ENCODE measurements at regions not wholly inside any gene's neighbourhood (a gene's known extent, or its start where the extent isn't known, plus 50 kb on each side); places are given as distances from the start of the nearest gene placed in this dataset.

DNA sequence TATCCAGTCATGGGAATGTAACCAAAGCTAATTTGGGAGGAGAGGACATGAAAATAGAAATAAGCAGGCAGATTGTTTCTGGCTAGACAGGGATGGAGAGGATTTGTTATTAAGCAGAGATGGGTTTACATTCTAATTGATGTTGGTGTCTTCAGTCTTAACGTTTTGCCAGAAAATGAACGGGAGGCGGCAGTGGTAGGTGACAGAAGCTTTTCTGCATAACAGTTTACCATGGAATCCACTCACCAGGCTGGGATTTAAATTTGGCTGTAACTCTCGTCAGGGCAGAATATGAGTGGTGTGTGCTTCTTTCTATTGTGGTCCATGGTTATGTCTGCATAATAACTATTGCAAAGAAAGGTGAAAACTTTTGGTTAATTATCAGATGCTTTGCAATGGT is 50.2 kb upstream of the OTX2 start:
- no peak for DNase-seq (ENCODE audit: low spot score in 2 of 2)
- Histone ChIP-seq H3K27ac (no peak overlapping the region), H3K36me3 (no peaks in the 10 kb centered on the region), H3K4me1 (no peaks in the 10 kb centered on the region), H3K9me3 (no peaks in the 10 kb centered on the region), H3K4me3 (no peak overlapping the region), H3K27me3 (peaks cover 0 to 4% of the 10 kb centered on the region in 2 donors)
- no peak for TF ChIP-seq POLR2AphosphoS5 (IDR thresholded peaks at IDR 0.05)
- intact Hi-C loops (cut with DNase I; ENCODE audit: low total_unique reads), result no loop called here
